Thyroid gland (tissue), 4 donors: ENCODE measurements at regions not wholly inside any gene's neighbourhood (a gene's known extent, or its start where the extent isn't known, plus 50 kb on each side); places are given as distances from the start of the nearest gene placed in this dataset.

Experiments used
- DNase-seq, 2 donors: peaks; one replicate each; pipeline ENCODE4 v3.0.0-alpha.2; 2019
- H3K27ac ChIP-seq, 3 donors: fragments of 200-600 bp; sonication (generic); 1 replicate in 2 of 3; 2 replicates in 1 of 3; pipeline ENCODE4 v1.5.1; 2016 to 2019; ENCODE audit warnings: mild to moderate bottlenecking in 1 of 3, moderate library complexity in 1 of 3
- H3K27me3 ChIP-seq: fragments of 200-600 bp; sonication (generic); one replicate; pipeline ENCODE4 v1.5.1; 2019
- H3K36me3 ChIP-seq, 2 donors: fragments of 200-600 bp; sonication (generic); one replicate each; pipeline ENCODE4 v1.5.1; 2016 to 2019
- H3K4me1 ChIP-seq, 2 donors: fragments of 200-600 bp; sonication (generic); one replicate each; pipeline ENCODE4 v1.5.1; 2017 to 2019
- H3K4me3 ChIP-seq, 3 donors: fragments of 200-600 bp; sonication (generic); replicated peaks in 1 of 3; 1 replicate in 2 of 3; 2 replicates in 1 of 3; pipeline ENCODE4 v1.5.1; 2016; ENCODE audit warnings: mild to moderate bottlenecking in 1 of 3
- H3K9me3 ChIP-seq: fragments of 200-600 bp; sonication (generic); one replicate; pipeline ENCODE4 v1.5.1; 2017
- CTCF ChIP-seq, 6 experiments: fragments of 200-600 bp in 3 of 6; fragments of 450-650 bp in 3 of 6; sonication (generic) in 3 of 6; IDR thresholded peaks; one replicate each; pipeline ENCODE4 v1.5.1; 2016 to 2019; ENCODE audit warnings: antibody characterized with exemption in 6 of 6, mild to moderate bottlenecking in 2 of 6, inconsistent platforms in 1 of 6, moderate library complexity in 1 of 6
- POLR2A ChIP-seq, 2 donors: fragments of 450-650 bp; IDR thresholded peaks; one replicate each; pipeline ENCODE4 v1.6.1; 2017; ENCODE audit warnings: antibody characterized with exemption in 2 of 2, mild to moderate bottlenecking in 2 of 2, moderate library complexity in 1 of 2
- WGBS, 2 donors: methylation state at CpG; one replicate each; pipeline ENCODE4 v1.1.5; 2017; 5-methylcytosine and 5-hydroxymethylcytosine counted together
- intact Hi-C: fragments of 100-400 bp; cut with DNase I; formaldehyde crosslinking; loops from one replicate; pipeline ENCODE4 v1.15.1; 2023

DNA sequence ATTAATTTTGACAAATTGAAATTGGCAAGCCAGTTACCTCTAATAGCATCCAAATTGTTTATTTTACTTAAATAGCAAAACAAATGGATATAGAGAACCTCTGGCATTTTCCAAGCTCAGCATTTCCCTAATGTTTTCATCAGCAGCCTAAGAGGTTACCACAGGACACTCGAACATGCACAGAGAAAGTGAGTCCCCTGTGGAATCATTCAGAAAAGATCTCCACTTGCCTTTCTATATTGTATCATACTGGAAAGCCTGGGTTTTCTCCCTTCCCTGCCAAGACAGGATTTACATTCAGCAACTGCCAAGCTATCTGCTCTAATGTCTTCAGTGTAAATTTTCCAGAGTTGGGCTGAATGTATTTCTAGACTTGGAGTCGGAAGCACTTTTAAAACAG lies 188.9 kb downstream of the KCTD12 start:
- H3K27ac ChIP-seq = no peak overlapping the region
- H3K4me1 ChIP-seq = no peaks in the 10 kb centered on the region
- H3K4me3 ChIP-seq = no peak overlapping the region
- H3K27me3 ChIP-seq = no peaks in the 10 kb centered on the region
- 77 to 82% methylated on average over 2 of the region's 2 CpGs for WGBS, 2 donors
- no peaks in the 10 kb centered on the region for H3K36me3 ChIP-seq
- TF ChIP-seq CTCF (IDR thresholded peaks at IDR 0.05) (no peak), POLR2A (IDR thresholded peaks at IDR 0.05) (no peak)
- no peak for DNase-seq
- no peaks in the 10 kb centered on the region for H3K9me3 ChIP-seq
- intact Hi-C loops = no loop called here

DNA sequence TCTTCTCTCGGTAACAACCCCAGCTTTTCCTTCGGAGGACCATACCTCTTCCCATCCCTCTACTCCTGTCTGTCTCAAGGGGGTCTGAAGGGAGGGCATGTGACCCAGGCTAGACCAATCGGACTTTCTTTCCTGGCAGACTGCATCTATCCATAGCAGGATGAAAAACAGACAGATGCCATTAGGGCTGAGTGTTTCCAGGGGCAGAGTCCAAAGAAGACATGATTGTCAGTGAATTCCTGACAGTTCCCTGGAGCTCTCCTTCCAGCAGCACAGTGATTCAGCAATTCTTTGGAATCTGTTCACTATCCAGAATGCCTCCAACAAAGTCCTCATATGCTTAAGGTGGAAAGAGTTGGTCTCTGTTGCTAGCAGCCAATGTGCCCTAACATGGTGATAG lies 189.8 kb downstream of the KCTD12 start:
- H3K9me3 ChIP-seq = no peaks in the 10 kb centered on the region
- no peak overlapping the region for H3K27ac ChIP-seq
- WGBS, 2 donors = 73 to 79% methylated on average over 3 of the region's 3 CpGs
- H3K4me3 ChIP-seq = no peak overlapping the region
- no peaks in the 10 kb centered on the region for H3K36me3 ChIP-seq
- H3K27me3 ChIP-seq = no peaks in the 10 kb centered on the region
- intact Hi-C loops = no loop called here
- H3K4me1 ChIP-seq = no peaks in the 10 kb centered on the region
- TF ChIP-seq POLR2A (IDR thresholded peaks at IDR 0.05) (no peak), CTCF (IDR thresholded peaks at IDR 0.05) (no peak)
- no peak for DNase-seq

DNA sequence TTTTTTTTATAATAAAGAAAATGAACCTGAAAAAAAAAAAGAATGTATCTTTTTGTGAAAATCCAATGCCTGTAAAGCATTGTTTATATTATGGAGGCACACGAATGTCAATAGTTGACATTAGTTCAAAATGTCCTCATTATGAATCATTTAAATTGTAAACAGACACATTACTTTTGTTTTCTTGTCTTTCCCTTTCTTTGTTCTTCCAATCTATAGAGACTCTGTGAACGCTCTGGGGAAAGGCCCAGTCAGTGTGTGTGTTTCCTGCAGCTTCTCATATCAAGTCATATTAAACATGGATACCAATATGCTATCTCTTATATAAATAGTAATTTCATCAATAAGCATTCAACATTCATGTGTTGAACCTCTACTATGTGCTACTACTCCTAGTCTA lies 193.1 kb downstream of the KCTD12 start:
- H3K27me3 ChIP-seq = no peaks in the 10 kb centered on the region
- intact Hi-C loops = no loop called here
- no peak overlapping the region for H3K4me3 ChIP-seq
- WGBS, 2 donors = 86 to 88% methylated on average over 2 of the region's 2 CpGs
- no peaks in the 10 kb centered on the region for H3K36me3 ChIP-seq
- no peaks in the 10 kb centered on the region for H3K9me3 ChIP-seq
- TF ChIP-seq CTCF (IDR thresholded peaks at IDR 0.05) (no peak), POLR2A (IDR thresholded peaks at IDR 0.05) (no peak)
- DNase-seq = no peak
- H3K27ac ChIP-seq = no peak overlapping the region
- H3K4me1 ChIP-seq = no peaks in the 10 kb centered on the region

GRCh38 chr13:76692346-76692745 lies 193.9 kb downstream of the KCTD12 start:
- Histone ChIP-seq H3K27ac (no peak overlapping the region), H3K4me3 (no peak overlapping the region), H3K4me1 (no peaks in the 10 kb centered on the region), H3K9me3 (no peaks in the 10 kb centered on the region), H3K36me3 (no peaks in the 10 kb centered on the region), H3K27me3 (no peaks in the 10 kb centered on the region)
- TF ChIP-seq CTCF (IDR thresholded peaks at IDR 0.05) (no peak), POLR2A (IDR thresholded peaks at IDR 0.05) (no peak)
- intact Hi-C loops = no loop called here
- DNase-seq = no peak
- WGBS, 2 donors = 66 to 72% methylated on average over 1 of the region's 1 CpG

DNA sequence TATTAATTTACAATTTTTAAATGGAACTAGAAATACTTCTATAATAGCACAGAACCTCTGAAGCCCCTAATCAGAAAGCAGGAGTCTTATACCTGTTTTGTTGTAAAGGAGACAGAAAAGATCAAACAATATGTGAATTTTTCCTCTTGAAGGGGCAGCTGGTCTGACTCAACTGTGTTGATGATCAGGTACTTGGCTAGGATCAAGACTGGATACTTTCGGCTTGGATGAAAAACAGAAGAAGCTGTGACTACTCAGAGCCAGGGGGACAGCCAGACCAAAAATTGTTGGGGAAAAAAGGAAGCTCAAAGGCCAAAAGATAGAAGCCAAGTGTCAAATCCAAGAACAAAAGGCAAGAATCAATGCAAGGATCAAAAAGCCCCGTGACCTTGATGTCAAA lies 195.6 kb downstream of the KCTD12 start:
- TF ChIP-seq POLR2A (IDR thresholded peaks at IDR 0.05) (no peak), CTCF (IDR thresholded peaks at IDR 0.05) (no peak)
- Histone ChIP-seq H3K4me1 (no peaks in the 10 kb centered on the region), H3K9me3 (no peaks in the 10 kb centered on the region), H3K27ac (no peak overlapping the region), H3K4me3 (no peak overlapping the region), H3K36me3 (no peaks in the 10 kb centered on the region), H3K27me3 (no peaks in the 10 kb centered on the region)
- DNase-seq = no peak
- intact Hi-C loops = no loop called here
- WGBS, 2 donors = 54 to 82% methylated on average over 2 of the region's 2 CpGs
